HG02943 (cell line): ENCODE measurements at regions not wholly inside any gene's neighbourhood (a gene's known extent, or its start where the extent isn't known, plus 50 kb on each side); places are given as distances from the start of the nearest gene placed in this dataset.

Experiments used
- ATAC-seq: cut with Tn5 transposase; IDR thresholded peaks from one replicate; pipeline ENCODE4 v1.9.1; 2021; ENCODE audit warnings: mild to moderate bottlenecking, low read depth, moderate library complexity; ENCODE audit not compliant: unreplicated experiment

DNA sequence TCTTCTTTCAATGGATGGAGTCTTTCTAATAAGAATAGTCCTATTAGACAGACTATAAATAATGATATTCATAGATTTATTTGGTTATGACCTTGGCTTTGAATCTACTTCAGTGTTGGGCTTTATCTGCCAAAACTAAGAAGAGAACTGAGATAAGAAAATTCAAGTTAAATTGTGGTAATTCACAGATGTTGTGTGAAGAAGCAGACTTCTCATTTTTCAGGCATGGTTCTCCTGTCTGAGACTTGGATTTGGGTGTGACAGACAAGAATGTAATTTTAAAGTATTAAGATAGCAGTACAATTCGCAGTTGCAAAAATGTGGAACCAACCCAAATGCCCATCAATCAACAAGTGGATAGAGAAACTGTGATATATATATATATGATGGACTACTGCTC, 124.7 kb downstream of the QPCT start:
- no peak for ATAC-seq

DNA sequence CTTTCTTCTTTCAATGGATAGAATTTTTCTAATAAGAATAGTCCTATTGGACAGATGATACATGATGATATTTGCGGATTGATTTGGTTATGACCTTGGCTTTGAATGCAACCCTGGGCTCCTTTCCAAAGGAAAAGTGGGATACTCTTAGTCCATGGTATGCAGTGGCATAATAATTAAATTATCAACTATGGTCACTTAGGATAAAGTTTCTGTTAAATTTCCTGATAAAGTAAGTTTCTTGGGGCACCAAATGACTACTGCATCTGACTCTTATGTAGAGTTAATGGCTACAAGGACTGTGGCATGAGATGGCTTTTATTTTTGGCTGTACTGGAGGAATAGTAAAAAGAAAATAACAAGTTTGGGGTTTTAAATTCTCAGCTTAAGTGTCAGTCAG, 126.7 kb downstream of the QPCT start:
- no peak for ATAC-seq

DNA sequence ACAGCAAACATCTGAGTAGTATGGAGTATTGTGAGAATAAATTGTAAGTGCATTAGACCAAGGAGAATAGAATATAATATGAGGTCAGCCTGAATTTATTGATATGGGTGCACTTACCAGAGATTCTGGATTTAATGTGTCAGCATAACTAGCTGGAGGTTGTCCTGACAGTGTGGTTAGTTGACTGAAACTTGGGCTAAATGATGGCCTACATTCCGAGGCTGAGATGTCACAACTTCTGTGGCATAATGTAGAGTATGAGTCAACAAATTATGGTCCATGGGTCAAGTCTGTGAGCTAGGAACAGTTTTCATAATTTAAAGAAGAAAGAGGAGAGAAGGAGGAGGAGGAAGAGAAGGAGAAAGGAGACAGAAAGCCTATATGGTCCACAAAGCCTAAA, 127.6 kb downstream of the QPCT start:
- ATAC-seq, result no peak

DNA sequence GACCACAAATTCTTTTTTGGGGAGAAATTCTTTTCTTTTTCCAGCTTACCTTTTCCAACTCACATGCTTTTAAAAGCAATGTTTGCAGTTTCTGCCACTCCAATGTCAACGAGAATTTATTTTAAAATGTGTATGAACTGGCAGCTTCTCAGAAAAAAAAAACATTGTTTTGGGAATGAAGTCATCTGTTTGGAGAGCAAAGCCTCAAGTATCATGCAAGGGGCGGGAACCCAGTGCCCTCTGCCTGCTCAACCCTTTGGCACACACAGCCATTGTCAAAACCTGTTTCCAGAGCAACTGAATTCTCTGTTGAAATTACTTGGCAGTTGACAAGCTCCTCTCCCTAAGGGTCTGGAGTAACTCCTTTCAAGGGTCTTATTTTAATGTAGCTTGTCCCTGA, 128.5 kb downstream of the QPCT start:
- no peak for ATAC-seq

DNA sequence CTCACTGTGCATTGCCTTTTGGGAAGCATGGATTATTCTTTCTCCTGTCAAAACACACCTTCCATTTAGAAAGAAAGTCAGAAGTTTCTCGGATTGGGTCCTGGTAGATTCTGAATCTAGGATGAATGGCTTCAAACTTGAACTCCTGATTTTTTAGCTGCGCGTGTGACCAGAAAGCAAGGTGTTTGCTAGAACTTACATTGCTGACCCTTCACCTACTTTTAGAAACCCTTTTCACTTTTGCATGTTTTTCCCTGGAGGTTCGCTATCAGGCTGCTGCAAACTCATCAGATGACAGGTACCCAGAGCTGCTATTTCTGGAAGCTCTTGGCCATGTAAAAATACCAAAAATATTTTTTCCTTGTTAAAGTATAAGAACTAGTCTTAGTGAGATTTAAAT, 132.0 kb downstream of the QPCT start:
- no peak for ATAC-seq

DNA sequence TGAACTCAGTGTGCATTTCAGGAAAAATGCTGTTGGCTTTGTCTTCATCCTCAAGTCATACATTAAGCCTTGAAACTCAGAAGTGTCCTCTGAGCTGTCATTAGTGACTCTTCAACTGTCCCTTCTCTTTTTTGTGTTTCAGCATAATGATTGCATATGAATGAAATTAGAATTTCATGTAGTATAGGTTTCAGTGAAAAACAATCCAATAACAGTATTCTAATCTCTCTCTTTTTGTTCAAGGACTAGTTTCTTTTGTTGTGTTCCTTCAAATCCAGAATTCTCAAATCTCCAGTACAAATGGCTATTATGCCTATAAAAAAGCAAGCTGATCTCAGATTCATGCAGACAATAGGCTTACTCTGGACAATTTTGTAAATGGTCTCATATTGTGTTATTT, 133.5 kb downstream of the QPCT start:
- ATAC-seq, result no peak

DNA sequence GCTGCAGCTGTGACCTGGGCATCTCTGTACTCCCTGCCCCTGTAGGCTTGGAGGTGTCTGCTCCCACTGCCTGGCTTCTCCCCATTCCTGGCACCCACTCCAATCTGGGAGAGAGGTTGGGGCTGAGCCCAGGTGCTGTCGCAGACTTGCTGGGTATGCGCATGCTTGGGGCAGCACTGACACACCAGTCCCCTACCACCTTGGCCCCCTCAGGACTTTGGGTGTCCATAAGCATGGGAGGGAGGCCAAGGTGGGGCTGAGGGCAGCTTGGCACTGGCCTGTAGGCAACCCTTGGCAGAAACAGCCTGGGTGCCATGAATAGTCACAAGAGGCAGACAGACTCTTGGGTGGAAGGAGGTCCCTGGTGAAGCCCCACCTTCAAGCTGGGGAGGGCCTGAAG, 136.8 kb downstream of the QPCT start:
- no peak for ATAC-seq

DNA sequence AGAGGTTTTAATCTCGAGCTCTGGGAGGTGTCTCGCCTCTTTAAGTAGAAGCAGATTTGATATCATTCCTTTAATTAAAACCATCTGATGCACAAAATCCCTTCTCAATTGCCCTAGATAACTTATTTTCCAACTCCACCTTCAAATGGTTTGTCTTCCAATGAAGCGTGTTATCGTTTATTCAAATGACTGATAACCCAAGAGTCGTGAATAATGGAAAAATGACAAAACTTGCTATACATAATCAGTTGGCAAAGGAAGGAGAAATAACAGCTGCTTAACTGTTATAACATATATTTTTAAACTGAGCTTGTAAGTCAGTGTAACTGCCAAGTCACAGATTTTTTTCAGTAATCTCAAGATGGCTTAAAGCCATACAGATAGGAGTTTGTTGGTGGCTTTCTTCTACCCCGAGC, 144.6 kb downstream of the QPCT start:
- ATAC-seq, result no peak

DNA sequence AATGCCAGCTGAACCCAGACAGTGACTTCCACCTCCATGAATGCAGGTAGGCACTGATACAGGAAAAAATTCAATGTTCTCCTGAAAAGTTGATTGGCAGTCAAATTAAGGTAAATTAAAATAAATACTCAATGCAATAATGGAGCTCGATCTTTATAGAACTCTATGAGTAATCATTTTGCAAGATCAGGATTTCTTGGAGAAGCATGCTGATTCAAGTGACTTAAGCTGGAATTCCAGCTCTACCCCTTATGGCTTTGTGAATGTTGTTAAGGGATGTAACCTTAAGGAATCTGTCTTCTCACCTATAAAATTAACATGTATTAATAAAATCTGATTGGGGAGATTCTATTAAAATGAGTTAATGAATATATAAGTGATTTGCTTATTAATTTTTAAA, 145.1 kb downstream of the QPCT start:
- no peak for ATAC-seq

DNA sequence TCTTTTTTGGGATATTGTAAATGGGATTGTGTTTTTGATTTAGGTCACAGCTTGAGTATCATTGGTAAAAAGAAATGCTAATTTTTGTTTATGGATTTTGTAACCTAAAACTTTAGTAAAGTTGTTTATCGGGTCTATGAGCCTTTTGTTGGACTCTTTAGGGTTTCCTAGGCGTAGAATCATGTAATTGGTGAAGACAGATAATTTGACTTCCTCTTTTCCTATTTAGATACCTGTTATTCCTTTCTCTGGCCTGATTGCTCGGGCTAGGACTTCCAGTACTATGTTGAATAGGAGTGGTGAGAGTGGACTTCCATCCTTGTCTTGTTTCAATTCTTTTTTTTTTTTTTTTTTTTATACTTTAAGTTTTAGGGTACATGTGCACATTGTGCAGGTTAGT, 149.0 kb downstream of the QPCT start:
- no peak for ATAC-seq

DNA sequence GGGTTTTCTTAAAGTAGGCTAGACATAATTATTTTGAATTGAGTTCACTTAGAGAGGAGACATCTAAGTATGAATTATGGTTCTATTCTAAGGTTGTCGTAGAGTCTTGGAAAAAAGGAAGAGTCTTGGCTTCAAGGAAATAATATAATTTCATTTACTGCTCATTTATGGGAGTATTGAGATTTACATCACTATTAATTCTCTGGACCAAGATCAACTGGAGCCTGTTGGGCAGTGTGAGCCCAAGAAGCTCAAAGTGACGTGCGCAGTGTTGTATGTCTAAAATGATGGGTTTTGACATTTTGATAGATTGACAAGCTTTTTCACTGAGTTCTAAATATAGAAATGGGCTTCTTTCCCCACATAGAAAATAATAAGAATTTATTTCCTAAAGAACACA, 154.7 kb downstream of the QPCT start:
- ATAC-seq, result no peak

DNA sequence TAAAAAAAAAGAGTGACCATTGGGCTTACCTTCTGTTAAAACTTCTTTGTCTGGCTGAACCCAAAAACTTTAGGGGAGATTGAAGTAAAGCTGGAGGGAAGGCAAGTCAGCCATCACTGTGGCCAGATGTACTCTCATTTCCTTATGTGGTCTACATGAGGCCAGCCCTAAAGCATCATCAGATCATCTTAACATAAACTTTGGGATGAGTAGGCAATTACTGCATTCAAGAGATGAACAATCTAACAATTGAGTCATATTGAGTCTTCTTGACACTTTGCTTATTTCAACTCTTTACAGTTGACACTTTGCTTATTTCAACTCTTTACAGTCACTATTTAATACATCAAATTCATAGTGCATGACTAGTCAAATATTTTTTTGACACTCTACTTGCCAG, 155.6 kb downstream of the QPCT start:
- ATAC-seq, result no peak

DNA sequence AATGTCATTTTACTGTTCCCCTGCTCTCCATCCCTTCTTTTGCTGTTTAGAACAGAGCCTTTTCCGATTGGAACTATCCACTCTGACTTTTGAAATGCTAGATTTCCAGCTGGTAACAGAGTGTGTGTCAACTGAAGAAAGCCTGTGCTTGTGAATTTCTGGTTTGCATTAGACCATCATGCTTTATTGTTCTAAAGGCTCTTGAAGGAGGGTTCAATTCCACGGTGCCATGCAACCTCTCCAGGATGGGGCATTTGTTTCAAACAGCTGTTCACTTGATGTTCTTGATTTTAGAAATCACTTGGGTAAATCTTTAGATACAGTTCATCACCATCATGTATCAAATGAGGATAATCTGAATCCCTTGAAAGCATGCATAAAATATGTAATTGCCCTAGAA, 156.7 kb downstream of the QPCT start:
- no peak for ATAC-seq

DNA sequence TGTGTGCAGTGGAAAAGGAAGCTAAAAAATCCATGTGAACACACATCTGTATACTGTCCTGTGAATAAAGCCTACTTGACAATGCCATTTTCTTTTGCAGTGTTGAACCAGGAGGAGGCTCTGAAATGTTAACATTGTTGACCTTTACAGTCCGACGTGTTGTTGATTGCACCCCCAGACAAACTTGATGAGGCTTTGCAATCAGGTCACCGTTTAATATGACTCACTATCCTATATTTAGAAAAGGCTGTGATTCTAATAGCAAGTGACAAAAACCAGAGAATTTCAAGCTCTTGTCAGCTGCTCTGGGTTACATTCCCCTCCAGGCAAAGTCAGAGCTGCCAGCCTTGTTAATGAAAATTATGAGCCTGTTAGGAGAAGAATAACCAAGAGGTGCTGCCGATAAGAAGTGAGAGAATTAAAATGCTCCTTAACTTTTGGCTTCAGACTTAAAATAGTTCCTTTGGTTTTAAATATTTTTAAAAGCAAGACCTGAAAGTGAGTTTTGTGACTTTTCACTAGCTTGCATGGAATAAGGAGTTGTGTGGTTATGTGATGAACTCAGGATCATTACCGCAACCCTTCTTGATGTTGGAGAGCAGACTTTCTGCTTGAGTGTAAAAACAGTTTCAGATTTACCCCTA, 162.1 kb downstream of the QPCT start:
- ATAC-seq, result no peak

DNA sequence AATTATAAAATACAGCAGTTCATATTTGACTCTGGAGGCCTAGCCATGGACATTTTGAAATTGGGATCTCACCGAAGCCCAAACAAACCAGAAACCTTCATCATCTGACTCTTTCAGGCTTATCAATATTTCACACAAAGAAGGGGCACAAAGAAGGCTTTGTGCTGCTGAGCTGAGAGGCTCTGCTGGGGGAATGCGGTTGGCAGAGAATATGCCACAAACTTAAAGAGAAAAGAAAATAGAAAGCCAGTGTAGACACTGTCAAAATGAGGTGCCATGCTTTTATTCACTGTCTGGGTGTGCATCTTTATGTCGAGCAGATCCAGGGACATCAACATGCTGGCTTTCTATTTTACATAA, 162.6 kb downstream of the QPCT start:
- no peak for ATAC-seq

DNA sequence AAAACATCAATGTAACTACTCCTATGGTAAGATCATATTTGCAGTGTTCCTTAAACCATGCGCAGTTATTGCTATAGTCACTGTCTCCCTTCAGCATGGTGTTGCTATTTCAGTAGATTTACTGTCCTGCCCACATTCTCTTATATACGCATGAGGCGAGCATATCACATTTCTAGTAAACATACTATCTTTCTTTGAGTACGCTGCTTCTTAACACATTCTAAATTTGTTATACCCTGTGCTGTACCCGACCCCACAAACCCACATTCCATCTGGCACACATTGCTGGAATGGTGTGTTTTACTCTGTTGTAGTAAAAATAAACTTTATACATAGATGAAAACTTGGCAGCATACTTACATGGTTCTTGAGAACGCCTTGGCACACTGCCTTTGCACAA, 163.3 kb downstream of the QPCT start:
- ATAC-seq, result no peak

DNA sequence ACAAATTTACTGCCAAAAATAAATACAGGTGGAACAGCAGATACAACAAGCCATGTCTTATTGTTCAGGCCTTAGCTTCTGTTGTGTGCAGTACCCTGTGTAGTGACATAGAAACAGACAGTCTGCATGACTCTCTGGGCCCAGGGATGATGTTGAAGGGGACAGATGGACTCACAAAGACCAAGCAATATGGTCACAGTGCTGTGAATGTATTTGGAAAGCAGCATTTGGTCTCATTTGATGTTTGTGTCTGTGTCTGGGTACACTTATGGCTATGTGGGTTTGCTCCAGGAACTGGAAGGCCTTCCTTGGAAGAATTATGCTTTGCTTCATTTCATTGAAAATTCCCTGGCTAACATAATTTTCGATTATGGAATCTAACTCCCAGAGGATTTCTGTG, 158.5 kb downstream of the CDC42EP3 start:
- no peak for ATAC-seq

DNA sequence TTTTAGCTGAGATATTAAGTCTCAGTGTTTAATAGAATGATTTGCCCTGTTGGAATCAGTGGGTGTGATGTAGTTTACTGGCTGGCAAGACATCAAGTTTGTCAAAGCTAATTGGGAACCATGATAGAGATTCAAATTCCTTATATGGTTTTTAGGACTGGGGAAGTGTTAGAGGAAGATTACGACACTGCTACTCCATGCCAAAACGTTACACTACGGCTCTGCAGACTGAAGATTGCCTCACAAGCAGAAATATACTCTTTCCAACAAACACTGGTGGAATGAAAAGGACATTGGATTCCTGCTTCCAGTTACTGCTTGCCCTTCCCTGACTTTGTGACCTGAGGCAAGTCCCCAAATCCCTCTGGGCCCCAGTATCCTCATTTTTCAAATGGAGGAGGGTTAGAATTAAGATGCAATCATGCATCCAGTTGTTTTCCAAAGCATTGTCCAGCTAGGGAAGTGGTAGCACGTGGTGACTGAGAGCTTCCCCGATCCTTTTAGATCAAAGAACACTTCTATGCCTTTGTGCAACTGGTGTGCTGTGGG, 147.6 kb downstream of the CDC42EP3 start:
- no peak for ATAC-seq

DNA sequence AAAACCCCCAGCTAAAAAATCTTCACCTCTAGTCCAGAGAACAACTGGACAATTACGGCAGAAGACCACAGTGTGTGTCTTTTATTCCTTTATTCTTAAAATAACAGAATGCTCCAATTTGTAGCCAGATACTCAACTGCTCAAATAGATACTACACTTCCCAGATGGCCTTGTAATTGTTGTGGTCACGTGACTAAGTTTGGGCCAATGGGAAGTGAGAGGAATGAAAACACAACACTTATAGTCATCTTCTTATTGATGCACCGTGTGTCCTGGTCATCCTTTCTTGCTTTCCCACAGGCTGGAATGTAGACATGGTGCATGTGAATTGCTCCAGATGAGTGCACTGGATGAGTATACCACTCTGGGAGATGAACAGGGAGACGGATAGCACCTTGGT, 145.1 kb downstream of the CDC42EP3 start:
- ATAC-seq, result no peak

DNA sequence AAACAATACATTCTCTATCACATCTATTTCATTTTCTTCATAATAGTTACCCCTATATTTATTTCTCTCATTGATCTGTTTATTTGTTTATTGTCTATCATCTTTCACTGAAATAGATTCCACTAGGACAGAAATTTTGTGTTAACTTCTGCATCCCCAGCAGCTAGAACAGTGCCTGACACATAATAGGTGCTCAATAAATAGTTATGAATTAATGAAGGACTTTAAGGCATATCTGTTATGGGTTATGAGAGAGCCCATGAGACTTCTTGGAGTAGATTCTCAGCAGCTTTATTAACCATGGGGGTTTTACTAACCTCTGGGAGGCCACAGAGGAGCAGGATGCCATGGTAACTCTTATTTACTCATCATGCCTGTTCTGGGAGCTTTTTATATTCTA, 144.6 kb downstream of the CDC42EP3 start:
- ATAC-seq, result no peak

DNA sequence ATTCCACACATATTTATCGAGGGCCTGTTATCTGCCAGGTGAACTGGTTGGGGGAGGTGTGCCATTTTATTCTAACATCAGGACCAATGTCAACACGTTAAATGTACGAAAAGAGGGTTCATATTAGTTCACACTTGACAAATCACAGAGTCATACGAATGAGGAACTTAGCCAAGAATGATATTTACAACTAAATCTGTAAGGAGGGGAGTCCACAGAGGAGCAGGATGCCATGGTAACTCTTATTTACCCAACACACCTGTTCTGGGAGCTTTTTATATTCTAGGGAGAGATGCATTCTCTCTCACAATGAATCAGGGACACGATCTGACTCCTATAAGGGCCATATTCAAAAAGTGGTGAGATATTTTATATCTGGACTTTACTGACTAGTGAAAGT, 144.1 kb downstream of the CDC42EP3 start:
- no peak for ATAC-seq

DNA sequence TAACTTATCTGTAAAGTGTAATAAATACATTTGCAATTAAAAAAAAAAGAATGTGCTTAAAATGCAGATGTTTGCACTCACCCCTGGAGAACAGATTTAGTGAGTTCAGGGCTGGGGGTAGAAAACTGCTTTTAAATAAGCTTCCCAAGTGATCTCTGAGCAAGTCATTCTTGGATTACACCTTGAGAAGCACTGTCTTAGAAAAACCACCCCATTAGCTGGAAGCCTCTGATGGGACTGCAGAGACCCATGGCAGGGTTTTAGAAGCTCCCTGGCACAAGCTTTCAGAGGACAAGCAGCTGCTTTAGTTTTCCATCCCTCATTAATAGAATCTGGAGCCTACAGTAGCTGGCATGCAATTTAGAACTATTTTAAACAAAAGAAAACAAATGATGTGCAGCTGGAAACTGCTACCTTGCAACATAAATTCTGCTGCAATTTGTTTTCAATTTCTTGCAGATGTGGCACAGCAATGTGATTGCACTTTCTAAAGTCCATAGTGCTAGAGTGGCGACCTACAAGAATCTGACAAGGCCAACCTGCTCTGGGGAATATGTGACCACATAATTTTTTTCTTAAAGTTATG, 141.5 kb downstream of the CDC42EP3 start:
- no peak for ATAC-seq

DNA sequence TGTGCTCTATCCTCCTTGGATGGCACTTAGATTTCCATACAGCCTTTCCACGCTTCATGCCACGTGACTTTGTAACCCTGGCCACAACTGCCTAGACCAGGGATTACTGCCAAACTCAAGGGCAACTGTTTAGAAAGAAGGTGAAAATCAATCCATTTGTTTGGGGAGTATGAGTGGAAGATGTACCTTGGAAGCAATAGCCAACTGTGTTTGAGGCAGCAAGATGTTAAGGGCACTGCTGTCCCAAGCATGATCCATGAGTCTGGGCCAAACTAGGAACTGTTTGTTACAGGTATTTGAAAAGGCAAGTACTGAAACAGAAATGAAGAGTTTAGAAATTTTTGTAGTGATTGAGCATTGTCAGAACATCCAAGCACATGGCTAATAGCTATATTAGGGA, 138.9 kb downstream of the CDC42EP3 start:
- ATAC-seq, result no peak
